HuH-7 (cell line): ENCODE measurements at regions not wholly inside any gene's neighbourhood (a gene's known extent, or its start where the extent isn't known, plus 50 kb on each side); places are given as distances from the start of the nearest gene placed in this dataset.

Source experiments
- DNase-seq: peaks from one replicate; pipeline ENCODE4 v3.0.0; 2011; ENCODE audit warnings: low spot score

DNA sequence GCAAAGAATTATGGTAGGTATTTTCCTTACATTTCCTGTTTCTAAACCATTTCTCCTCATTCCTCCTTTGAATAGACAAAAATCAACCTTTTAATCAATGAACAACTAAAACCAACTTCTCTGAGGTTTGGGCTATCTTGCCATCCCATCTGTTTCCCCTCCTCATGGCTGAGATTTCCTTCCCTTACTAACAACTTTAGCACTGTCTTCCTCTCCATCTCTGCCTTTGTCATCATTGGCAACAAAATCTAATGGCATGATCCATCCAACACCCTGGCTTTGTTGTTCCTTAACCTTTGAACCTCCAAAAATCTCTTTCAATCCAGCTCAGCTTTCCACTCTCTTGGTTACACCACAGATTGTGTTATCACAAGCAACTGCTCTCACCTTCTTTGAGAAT is 95.3 kb upstream of the FAM136A start:
- DNase-seq: no peak

DNA sequence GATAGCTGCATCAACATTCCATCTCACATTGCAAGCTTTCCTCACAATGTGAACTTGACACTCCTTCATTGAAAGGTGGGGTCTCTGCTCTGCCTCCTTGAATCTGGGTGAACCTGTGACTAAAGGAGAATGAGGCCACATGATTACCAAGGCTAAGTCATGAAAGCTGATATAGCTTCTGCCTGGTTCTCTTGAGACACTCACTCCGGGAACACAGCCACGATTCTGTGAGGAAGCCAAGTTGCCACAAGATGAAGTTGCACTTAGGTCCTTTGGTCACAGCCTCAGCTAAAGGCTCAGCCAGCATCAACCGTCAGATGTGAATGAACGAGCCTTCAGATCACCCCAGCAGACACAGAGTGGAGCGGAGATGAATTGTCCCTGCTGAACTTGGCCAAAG is 94.7 kb upstream of the FAM136A start:
- DNase-seq: no peak

DNA sequence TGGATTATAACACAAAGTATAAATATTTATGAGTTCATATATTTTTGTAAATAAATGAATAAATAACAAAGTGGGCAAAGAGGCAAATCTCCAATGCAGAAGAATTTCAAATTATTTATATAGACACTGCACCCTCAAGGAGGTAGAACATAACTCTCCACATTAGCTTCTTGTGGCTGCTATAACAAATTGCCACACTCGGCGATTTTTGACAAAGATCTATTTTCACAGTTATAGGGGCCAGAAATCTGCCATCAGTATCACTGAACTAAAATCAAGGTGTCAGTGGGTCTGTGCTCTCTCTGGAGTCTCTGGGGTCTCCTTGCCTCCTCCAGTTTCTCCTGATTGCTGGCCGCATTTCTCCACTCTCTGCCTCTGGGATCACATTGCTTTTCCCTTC is 92.0 kb upstream of the FAM136A start:
- no peak for DNase-seq

DNA sequence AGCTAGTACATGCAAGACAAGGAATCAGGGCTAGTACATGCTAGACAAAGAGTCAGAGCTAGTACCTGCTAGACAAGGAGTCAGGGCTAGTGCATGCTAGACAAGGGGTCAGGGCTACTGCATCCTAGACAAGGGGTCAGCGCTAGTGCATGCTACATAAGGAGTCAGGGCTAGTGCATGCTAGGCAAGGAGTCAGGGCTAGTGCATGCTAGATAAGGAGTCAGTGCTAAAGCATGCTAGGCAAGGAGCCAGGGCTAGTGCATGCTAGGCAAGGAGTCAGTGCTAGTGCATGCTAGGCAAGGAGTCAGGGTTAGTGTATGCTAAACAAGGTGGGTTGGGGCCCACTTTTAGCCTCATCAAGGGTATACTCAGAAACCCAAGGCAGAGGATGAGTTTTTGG is 90.1 kb upstream of the FAM136A start:
- no peak for DNase-seq

DNA sequence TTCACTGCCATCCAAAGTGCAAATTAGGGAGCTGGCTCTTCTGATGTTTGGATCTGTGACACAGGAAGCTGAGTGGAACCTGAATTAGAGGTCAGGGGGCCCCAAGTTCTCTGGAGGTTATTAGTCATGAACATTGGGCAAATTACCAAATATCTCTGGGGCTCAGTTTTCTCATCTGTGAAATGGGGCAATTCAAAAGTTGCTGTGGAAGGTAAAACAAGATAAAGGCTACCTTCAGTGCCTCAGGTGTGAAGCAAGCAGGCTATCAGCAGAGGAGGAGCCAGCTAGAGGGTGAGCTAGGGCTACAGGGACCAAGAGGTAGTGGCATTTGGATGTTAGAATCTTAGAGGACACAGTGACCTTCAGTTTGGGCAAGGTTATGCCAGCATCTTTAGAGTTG is 89.4 kb upstream of the FAM136A start:
- DNase-seq: no peak

DNA sequence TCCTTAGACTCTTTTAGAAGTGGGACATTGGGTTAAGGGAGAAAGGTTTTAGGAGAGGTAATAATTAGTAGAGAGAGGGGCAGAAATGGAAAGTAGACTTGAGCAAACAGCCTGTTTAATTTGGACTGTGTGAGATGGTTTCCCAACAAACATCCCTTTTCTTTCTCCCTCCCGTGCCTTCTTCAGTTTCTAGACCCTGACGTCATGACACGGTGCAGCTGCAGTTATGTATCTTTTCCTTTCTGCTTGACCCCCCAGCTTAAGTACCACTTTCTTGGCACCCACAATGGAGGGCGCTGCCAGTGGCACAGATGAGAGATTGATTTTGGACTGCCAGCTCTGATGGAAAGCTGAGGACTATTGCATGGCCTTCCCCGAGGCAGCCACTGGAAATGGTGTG is 86.9 kb upstream of the FAM136A start:
- no peak for DNase-seq

DNA sequence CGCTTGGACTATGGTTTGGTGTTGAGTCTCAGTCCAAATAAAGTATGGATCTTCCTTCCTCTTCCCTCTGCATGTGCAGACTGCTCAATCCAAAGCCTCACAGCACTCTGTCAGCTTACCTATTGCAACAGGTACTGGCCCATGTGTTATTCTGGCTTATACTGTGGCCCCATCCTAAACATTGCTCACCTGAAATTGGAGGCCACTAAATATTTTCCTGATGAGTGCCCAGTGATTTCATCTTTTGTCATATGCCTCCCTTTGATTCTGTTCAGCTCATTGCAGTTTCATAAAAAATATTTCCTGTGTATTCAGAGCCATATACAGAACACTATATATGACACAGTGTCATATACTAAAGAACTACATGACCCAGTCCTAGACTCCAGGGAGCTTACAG is 86.3 kb upstream of the FAM136A start:
- no peak for DNase-seq

DNA sequence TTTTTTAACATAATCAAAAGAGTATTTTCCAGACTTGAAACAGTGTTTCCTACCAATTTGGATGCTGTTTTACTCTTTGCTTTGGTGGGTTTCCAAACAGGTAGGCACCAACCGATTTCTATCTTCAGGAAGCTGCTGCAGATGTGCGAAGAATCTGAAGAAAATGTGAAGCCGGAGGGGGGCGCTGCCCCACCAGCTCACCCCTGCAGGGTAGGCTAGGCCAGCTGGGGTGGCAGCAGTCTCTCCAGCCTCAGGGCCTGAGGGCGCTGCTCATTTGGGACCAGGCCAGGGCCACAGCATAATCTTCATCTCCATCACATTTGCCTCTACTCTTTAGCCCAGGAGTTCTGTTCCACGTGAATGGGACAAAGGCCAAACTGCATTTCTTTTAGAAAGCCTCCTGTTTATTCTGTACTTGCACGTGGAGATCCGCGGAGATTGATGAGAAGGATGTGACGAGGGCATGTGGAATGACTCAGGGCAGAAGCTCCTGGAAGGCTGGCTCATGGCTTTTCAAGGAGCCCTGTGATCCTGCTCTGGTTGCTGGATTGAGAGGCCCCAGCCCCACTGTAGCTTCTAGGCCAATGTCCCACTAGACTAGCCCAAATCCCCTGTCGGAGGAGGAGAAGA is 84.2 kb upstream of the FAM136A start:
- peak; percentile 15 for DNase-seq

DNA sequence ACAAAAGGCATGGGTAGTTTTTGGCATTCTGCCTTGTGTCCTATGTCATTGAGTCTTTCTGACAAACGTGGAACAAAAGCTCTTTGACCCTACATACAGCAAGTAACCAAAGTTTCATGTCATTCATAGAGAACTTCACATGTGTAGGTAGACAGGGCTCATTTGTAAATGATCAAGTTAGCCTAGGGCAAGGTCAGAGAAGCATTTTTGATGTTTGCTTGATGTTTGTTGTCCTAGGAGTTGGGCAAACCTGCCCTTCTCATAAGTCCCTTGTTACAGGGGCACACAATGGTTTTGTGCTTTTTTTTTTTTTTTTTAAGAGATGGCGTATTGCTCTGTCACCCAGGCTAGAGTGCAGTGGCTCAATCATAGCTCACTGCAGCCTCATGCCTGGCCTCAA is 83.3 kb upstream of the FAM136A start:
- no peak for DNase-seq

DNA sequence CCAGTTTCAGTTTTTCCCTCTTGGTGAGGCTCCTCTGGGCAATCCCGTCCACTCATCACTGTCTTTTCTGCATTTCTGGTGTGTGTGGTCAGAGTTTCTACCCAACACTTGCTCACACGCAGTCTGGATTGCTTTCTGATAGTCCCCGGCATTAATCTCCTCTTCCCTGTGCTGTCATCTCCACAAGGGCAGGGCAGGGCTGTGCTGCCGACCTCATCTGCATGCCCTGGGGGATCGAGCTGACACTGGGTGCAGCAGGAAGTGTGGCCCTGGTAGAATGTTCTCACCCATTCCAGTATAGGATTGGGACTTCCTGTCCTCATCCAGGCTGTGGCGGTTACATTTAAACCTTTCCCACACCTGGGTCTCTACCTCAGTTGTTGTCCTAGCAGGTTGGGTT is 80.0 kb upstream of the FAM136A start:
- DNase-seq: no peak

DNA sequence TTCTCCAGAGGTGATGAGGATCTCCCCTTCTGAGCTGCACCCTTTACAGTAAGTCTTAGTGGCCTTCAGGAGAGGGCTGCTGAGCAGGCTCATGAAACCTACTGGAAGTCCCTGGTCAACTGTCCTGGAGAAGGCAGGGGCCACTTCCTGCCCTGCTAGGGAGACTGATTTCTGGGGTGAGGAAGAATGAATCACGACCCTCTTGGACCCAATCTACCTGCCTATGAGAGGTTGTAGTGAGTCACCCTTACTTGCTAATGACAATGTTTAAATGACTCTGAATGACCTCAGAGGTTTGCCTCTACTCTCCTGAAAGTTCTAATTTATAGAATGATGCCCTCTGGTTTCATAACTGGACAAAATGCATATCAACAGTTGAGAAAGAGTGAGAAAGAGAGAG is 79.4 kb upstream of the FAM136A start:
- no peak for DNase-seq

DNA sequence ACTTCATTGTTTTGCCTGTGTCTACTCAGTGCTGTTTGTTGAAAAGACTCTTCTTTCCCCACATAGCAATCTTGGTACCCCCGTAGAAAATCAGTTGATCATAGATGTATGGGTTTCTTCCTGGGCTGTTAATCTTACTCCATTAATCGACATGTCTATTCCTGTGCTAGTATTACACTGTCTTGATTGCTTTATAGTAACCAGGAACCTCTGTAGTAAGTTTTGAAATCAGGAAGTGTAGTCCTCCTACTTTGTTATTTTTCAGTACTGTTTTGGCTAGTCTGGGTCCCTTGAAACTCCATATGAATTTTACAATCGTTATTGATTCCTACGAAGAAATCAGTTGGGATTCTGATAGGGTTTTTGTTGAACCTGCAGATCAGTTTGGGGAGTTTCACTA is 78.8 kb upstream of the FAM136A start:
- DNase-seq: no peak

DNA sequence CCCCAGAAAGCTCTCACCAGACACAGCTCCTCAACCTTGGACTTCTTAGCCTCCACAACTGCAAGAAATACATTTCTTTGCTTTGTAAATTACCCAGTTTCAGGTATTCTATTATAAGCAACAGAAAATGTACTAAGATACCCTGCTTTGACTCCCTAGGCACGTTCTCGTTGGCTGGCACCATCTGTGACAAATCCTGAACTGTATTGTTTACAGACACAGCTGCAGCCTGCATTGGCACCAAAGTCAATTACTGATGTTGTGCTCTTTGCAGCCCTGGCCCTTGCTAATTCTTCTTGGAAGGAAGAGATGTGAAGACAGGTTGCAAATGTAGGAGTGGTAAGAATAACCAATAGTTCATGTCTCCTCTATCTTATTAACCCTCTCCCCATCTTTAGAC is 72.7 kb upstream of the FAM136A start:
- DNase-seq: no peak

DNA sequence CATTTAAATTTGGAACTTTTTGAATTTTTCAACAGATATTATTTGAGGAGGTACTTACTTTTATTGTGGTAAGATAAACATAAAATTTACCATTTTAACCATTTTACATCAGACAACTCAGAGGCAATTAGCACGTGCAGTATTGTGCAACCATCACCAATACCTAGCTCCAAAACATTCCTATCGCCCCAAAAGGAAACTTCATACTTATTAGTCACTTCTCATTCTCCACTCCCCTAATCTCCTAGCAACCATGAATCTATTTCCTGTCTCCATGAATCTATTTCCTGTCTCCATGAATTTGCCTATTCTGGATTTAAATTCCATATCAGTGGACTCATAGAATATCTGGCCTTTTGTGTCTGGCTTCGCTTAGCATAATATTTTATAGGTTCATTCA is 69.9 kb upstream of the FAM136A start:
- DNase-seq: no peak

DNA sequence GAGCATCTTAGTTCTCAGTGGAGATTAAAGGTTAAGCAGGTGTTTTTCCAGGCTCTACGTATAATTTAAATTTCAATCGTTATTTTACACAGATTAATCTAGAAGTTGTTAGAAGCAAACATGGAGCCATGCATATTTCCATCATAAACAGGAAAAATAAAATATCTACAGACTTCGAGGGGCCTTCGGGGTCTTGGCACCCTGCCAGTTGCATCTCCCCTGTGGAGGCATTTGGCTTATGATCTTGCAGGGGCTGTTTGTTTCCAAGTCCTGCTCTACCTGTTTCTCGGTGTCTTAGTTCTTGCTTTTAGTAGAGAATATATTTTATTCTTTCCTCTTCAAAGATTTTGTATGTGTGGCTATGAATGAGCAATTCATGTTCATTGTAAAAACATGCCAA is 67.2 kb upstream of the FAM136A start:
- DNase-seq: no peak

DNA sequence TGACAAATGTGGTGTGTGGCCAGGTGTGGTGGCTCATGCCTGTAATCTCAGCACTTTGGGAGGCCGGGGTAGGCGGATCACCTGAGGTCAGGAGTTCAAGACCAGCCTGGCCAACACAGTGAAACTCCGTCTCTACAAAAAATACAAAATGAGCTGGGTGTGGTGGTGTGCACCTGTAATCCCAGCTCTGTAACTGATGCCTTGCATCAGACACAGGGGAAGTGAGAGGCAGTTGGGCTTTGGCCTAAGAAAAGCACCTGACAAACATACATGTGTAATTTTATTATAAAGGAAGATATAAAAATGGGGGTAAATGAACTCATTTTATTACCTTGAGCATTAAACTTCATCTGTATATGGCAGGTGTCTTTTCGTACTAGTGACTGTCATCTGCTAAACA is 66.7 kb upstream of the FAM136A start:
- DNase-seq: no peak

DNA sequence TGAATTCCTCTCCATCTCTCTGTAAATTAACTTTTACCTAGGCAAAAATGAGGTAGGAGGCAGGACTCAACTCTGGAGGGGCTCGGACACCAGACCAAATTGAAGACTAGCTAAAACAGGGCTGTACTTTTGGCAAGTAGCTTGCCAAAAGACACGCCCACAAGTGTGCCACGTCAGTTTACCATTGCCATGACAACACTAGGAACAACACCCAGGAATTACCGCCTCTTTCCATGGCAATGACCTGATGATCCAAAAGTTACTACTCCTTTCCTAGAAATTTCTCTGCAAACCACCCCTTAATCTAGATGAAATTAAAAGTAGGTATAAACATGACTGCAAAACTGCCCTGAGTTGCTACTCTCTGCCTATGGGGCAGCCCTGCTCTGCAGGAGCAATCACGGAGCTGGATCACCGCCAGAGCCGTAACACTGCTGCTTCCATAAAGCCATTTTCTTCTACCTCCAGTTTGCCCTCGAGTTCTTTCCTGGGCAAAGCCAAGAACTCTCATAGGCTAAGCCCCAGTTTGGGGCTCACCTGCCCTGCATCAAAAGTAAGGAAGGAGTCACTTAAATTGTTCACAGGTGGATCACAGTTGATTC is 66.0 kb upstream of the FAM136A start:
- no peak for DNase-seq

DNA sequence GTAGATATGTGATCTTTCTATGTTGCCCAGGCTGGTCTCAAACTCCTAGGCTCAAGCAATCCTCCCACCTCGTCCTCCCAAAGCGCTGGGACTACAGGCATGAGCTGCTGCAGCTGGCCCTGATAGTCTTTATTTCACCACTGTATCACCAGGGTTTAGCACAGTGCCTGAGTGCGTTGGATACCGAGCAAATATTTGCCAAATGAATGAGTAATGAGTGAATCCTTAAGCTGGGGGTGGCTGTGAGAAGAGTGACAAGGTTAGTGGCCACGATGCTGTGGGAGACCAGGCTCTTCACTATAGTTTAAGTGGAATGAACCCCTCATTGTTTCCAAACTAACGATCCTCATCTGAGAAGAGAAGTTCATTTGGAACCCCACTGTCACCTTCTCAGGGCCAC is 60.8 kb upstream of the FAM136A start:
- DNase-seq: no peak

DNA sequence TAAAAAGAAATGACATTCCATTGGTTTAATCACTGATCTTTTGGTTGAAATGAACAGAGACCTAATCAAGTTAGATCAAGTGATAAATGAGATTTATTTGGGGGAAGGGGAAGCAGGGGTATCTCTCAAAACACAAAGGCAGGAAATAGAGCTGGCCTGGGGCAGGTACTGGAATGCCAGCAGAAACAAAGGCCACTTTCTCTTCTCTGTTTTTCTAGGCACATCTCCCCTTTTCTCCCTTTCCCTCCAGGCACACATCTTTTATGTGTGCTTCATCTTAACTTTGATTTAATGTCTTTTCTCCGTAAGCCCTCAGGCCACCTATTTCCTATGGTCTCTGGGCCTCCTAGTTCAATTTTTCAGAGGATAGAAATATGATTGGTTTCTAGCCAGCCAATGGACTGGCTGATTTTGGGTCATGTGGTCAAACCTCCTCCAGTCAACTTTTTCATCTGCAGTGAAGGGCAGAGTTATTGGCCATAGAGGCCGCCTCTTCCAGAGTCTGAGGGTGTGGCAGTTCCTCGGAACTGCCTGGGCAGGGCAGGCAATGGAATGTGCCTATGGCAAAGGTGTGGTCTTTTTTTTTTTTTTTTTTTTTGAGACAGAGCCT is 58.9 kb upstream of the FAM136A start:
- DNase-seq: no peak

DNA sequence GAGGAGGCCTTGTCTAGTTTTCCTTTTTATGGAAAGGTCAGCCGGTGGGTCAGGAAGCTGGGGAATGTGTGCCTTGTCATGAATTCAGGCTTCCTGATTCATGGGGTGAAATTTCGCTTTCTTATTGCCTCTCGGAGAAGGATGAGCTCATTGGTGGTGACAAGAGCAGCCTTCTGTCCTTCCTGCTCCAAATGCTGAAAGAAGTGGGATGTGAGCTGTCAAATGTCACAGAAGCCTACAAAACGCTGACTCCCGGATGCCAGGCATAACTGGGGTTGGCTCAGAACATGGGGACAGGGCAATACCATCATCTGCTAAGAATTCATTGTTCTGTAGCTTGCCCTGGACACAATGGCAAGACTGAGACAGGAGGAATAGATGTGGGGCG is 55.8 kb upstream of the FAM136A start:
- no peak for DNase-seq

DNA sequence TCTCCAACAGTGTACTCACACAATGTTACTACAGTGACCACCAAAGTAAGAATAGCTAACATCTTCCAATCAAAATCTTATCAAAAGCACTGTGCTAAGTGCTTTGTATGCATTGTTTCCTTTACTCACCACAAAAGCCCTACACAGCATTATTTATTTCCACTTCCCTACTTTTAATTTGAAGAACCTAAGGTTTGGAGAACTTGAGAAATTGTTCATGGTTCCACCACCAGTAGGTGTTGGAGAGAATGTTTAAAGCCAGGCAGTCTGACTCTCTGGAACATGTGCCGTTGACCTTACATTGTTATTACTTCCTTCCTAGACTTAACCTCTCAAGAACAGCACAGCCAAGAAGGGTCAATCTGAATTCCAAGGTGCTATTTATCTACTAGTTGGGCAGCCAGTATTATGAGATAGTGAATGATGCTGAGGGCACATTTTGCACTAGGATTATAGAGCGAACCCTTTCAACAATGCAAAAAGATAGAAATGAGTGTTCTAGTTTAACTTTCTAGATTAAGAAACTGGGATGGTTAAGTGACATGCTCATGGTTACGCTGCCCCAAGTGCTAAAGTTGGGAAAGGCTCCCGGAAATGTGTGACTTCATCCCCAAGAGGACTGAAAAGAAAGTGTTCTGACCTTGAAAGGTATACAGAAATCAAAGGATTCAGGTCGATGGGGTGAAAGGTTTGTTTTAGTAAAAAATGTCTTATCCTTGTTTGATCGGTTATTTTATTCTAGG is 55.2 kb upstream of the FAM136A start:
- DNase-seq: no peak

DNA sequence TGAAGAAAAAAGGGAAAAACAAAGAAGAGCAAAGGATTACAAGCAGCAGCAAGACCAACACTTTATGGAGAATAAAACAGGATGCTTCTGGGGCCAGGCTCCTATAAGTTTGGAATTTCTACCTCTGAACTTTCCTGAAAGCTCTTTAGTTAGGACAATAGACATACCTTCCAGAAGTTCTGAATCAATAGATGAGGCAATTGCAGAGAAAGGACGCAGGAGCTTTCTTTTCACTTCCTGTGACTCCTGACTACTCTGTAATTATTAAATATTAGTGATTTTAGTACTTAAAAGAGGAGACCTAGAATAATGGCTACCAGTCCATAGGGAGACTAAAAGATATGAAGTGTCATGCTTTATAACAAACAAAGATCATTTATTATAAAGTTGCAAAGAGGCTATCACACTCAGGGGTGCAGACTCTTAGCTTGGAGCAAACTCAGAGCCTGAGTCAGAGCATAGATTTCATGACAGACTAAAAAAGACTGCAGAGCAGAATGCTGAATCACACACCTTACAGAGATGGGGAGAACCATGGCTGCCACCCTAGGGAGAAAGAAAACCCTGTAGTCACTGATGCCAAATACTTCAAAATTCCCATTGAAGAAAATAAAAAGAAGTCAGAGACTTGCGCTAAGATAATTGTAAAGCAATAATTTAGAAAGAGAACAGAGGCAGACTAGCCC is 52.5 kb upstream of the FAM136A start:
- no peak for DNase-seq
